ENCODE measurements at regions not wholly inside any gene's neighbourhood (a gene's known extent, or its start where the extent isn't known, plus 50 kb on each side); places are given as distances from the start of the nearest gene placed in this dataset.

- TF ChIP-seq CTCF (conservative IDR thresholded peaks at IDR 0.05) (no peak), EZH2 (IDR thresholded peaks at IDR 0.05; ENCODE audit: low read depth) (no peak)
These were observed 603.1 kb upstream of the HS6ST1 start for GRCh38 chr2:128921751-128922150.
